Sigmoid colon (tissue), 4 donors: ENCODE measurements at regions not wholly inside any gene's neighbourhood (a gene's known extent, or its start where the extent isn't known, plus 50 kb on each side); places are given as distances from the start of the nearest gene placed in this dataset.

ENCODE experiments used
- CTCF ChIP-seq, 4 experiments: fragments of 450-650 bp in 3 of 4; fragments of 200-600 bp in 1 of 4; IDR thresholded peaks; one replicate each; pipeline ENCODE4 v1.5.1; 2016 to 2019; ENCODE audit warnings: antibody characterized with exemption in 4 of 4, mild to moderate bottlenecking in 3 of 4, moderate library complexity in 2 of 4
- EP300 ChIP-seq, 4 donors: sonication (generic); formaldehyde crosslinking; IDR thresholded peaks; one replicate each; pipeline ENCODE4 v1.6.1; 2017; ENCODE audit warnings: antibody characterized with exemption in 4 of 4
- POLR2A ChIP-seq, 2 donors: fragments of 450-650 bp; IDR thresholded peaks; one replicate each; pipeline ENCODE4 v1.6.1; 2016; ENCODE audit warnings: antibody characterized with exemption in 2 of 2, mild to moderate bottlenecking in 2 of 2, moderate library complexity in 2 of 2
- POLR2AphosphoS5 ChIP-seq, 4 donors: sonication (generic); formaldehyde crosslinking; IDR thresholded peaks; one replicate each; pipeline ENCODE4 v1.6.1; 2017; ENCODE audit warnings: antibody characterized with exemption in 4 of 4

- TF ChIP-seq POLR2A (IDR thresholded peaks at IDR 0.05) = no peak
- no peak for TF ChIP-seq CTCF (IDR thresholded peaks at IDR 0.05)
- no peak for TF ChIP-seq EP300 (IDR thresholded peaks at IDR 0.05)
- no peak for TF ChIP-seq POLR2AphosphoS5 (IDR thresholded peaks at IDR 0.05)
Observed at GRCh38 chrX:47710252-47710651, 51.3 kb upstream of the UXT start.
